SK-N-SH treated with all-trans-retinoic acid at 6 μM for 48 hours (cell line): ENCODE measurements at regions not wholly inside any gene's neighbourhood (a gene's known extent, or its start where the extent isn't known, plus 50 kb on each side); places are given as distances from the start of the nearest gene placed in this dataset.

Source experiments
- ARNTL ChIP-seq: fragments of 450-650 bp; formaldehyde crosslinking; IDR thresholded peaks from 2 replicates; pipeline ENCODE4 v1.5.0; 2020; ENCODE audit warnings: low read depth, mild to moderate bottlenecking, moderate library complexity, borderline replicate concordance
- BACH2 ChIP-seq: fragments of 250-450 bp; sonication (Bioruptor Pico); IDR thresholded peaks from 2 replicates; pipeline ENCODE4 v1.9.0; 2021; ENCODE audit warnings: mild to moderate bottlenecking, borderline replicate concordance
- GLIS3 ChIP-seq: fragments of 250-450 bp; sonication (Bioruptor Pico); IDR thresholded peaks from 2 replicates; pipeline ENCODE4 v1.5.0; 2020; ENCODE audit warnings: mild to moderate bottlenecking, moderate library complexity
- ISL1 ChIP-seq: fragments of 250-450 bp; sonication (Bioruptor Pico); IDR thresholded peaks from 2 replicates; pipeline ENCODE4 v2.1.2; 2022; ENCODE audit warnings: mild to moderate bottlenecking, moderate library complexity
- OSR1 ChIP-seq: fragments of 250-450 bp; sonication (Bioruptor Pico); IDR thresholded peaks from 2 replicates; pipeline ENCODE4 v1.8.0; 2022; ENCODE audit warnings: moderate library complexity, mild to moderate bottlenecking, inconsistent platforms
- PPARA ChIP-seq: fragments of 250-450 bp; sonication (Bioruptor Pico); IDR thresholded peaks from 2 replicates; pipeline ENCODE4 v1.5.0; 2020; ENCODE audit warnings: mild to moderate bottlenecking, borderline replicate concordance
- RARB ChIP-seq: fragments of 250-450 bp; sonication (Bioruptor Pico); IDR thresholded peaks from 2 replicates; pipeline ENCODE4 v1.8.0; 2021; ENCODE audit warnings: mild to moderate bottlenecking, moderate library complexity
- ZFP3 ChIP-seq: fragments of 250-450 bp; sonication (Bioruptor Pico); IDR thresholded peaks from 2 replicates; pipeline ENCODE4 v1.5.0; 2020; ENCODE audit warnings: mild to moderate bottlenecking, moderate library complexity
- ZFP30 ChIP-seq: fragments of 450-650 bp; formaldehyde crosslinking; IDR thresholded peaks from 2 replicates; pipeline ENCODE4 v1.5.0; 2022; ENCODE audit warnings: mild to moderate bottlenecking, moderate library complexity
- ZNF565 ChIP-seq: fragments of 450-650 bp; formaldehyde crosslinking; conservative IDR thresholded peaks from 2 replicates; pipeline ENCODE4 v1.5.0; 2020; ENCODE audit warnings: low read depth, mild to moderate bottlenecking, moderate library complexity
- TF ChIP-seq, protein P1 (sequence below): fragments of 250-450 bp; sonication (Bioruptor Pico); IDR thresholded peaks from 2 replicates; pipeline ENCODE4 v1.8.0; 2021; ENCODE audit warnings: low read depth, mild to moderate bottlenecking, moderate library complexity, borderline replicate concordance

DNA sequence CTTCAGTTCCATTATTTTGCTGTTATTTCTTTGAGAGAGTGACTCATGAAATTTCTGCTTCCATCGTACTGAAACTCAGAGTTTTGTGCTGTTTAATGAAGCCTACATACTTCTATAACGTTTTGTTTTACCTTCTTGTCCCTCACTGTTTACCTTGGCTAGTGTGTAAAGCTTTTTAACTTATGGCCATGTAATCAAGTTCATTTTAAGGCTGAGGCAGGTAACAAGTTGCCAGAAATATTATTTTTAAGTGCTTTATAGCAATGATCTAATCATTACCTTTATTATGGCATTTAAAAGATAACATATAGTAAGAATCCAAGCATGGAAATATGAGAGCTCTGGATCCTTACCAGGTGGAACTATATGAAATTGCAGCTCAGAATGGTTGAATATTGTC lies 102.3 kb upstream of the FAT1 start:
- no peak for TF ChIP-seq ZFP3 (CRISPR knock-in tag)
- no peak for TF ChIP-seq PPARA (CRISPR knock-in tag)
- TF ChIP-seq RARB (CRISPR knock-in tag) = no peak
- no peak for TF ChIP-seq OSR1 (CRISPR knock-in tag)
- TF ChIP-seq BACH2 (CRISPR knock-in tag) = no peak
- TF ChIP-seq ZFP30 (CRISPR knock-in tag) = no peak
- TF ChIP-seq ZNF565 (CRISPR knock-in tag) = no peak
- TF ChIP-seq, protein P1, sequence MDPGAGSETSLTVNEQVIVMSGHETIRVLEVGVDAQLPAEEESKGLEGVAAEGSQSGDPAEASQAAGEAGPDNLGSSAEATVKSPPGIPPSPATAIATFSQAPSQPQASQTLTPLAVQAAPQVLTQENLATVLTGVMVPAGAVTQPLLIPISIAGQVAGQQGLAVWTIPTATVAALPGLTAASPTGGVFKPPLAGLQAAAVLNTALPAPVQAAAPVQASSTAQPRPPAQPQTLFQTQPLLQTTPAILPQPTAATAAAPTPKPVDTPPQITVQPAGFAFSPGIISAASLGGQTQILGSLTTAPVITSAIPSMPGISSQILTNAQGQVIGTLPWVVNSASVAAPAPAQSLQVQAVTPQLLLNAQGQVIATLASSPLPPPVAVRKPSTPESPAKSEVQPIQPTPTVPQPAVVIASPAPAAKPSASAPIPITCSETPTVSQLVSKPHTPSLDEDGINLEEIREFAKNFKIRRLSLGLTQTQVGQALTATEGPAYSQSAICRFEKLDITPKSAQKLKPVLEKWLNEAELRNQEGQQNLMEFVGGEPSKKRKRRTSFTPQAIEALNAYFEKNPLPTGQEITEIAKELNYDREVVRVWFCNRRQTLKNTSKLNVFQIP = no peak
- no peak for TF ChIP-seq ISL1 (CRISPR knock-in tag)
- no peak for TF ChIP-seq GLIS3
- no peak for TF ChIP-seq ARNTL (CRISPR knock-in tag)
